ENCODE measurements at regions not wholly inside any gene's neighbourhood (a gene's known extent, or its start where the extent isn't known, plus 50 kb on each side); places are given as distances from the start of the nearest gene placed in this dataset.

- Histone ChIP-seq H3K79me1 (ENCODE audit: low read depth in 1 of 2, low read length in 2 of 2) (no peaks in the 10 kb centered on the region), H3K27ac (ENCODE audit: insufficient read depth, low read length) (no peak overlapping the region), H2BK20ac (ENCODE audit: low read depth, low read length) (no peak overlapping the region), H2AK5ac (ENCODE audit: low read depth, low read length) (no peak overlapping the region), H3K36me3 (ENCODE audit: control insufficient read depth, insufficient read depth, low read length) (no peaks in the 10 kb centered on the region), H3K23ac (ENCODE audit: low read depth, low read length) (no peak overlapping the region), H3K4ac (ENCODE audit: low read depth, low read length) (no peak overlapping the region), H3K18ac (ENCODE audit: low read depth, low read length) (no peak overlapping the region), H4K8ac (ENCODE audit: low read depth in 2 of 2, low read length in 2 of 2) (no peak overlapping the region), H4K20me1 (ENCODE audit: insufficient read depth, low read length) (no peaks in the 10 kb centered on the region), H4K91ac (ENCODE audit: insufficient read depth, low read depth, low read length) (no peak overlapping the region), H2BK5ac (ENCODE audit: low read depth, low read length, poor library complexity, severe bottlenecking) (no peak overlapping the region), H3K4me3 (ENCODE audit: insufficient read depth, low read depth, low read length) (no peak overlapping the region), H3K4me1 (ENCODE audit: control insufficient read depth, insufficient read depth, low read length) (no peaks in the 10 kb centered on the region), H2BK15ac (ENCODE audit: low read depth, low read length) (no peak overlapping the region), H2AK9ac (replicated peaks; ENCODE audit: low read depth, low read length, poor library complexity) (no peak overlapping the region), H3K9ac (ENCODE audit: low read depth, low read length) (no peak overlapping the region), H3K56ac (ENCODE audit: extremely low read depth, insufficient read depth, low read length) (no peak overlapping the region), H4K5ac (ENCODE audit: low read depth, low read length) (no peak overlapping the region), H3K9me1 (ENCODE audit: insufficient read depth, low read length) (no peaks in the 10 kb centered on the region), H2BK120ac (ENCODE audit: low read depth, low read length) (no peak overlapping the region), H3K27me3 (ENCODE audit: control insufficient read depth, insufficient read depth, low read length) (peaks cover 5% of the 10 kb centered on the region; the same call in 1 of the 2 replicates), H3K9me3 (ENCODE audit: control insufficient read depth, insufficient read depth, low read length) (no peaks in the 10 kb centered on the region), H2AFZ (replicated peaks; ENCODE audit: low read length, poor library complexity) (no peak overlapping the region), H3K14ac (replicated peaks; ENCODE audit: low read depth, low read length) (no peak overlapping the region), H3K4me2 (ENCODE audit: low read depth, low read length) (no peak overlapping the region)
- in situ Hi-C loops (cut with MboI; ENCODE audit: low sequenced_read_pairs) = no loop called here
- no peak for TF ChIP-seq MXI1 (IDR thresholded peaks at IDR 0.05; ENCODE audit: borderline replicate concordance, low read depth, low read length)
- TF ChIP-seq SMC3 (IDR thresholded peaks at IDR 0.05; ENCODE audit: low read depth, low read length) = peak; percentile 32
- peak; percentile 42 for TF ChIP-seq CTCF (conservative IDR thresholded peaks at IDR 0.05; ENCODE audit: low read depth, low read length)
- 0 out of 2 replicates have a peak, but pooled peaks have one; percentile 10 for TF ChIP-seq RAD21 (IDR thresholded peaks at IDR 0.05; ENCODE audit: low read length)
- TF ChIP-seq, protein P1, sequence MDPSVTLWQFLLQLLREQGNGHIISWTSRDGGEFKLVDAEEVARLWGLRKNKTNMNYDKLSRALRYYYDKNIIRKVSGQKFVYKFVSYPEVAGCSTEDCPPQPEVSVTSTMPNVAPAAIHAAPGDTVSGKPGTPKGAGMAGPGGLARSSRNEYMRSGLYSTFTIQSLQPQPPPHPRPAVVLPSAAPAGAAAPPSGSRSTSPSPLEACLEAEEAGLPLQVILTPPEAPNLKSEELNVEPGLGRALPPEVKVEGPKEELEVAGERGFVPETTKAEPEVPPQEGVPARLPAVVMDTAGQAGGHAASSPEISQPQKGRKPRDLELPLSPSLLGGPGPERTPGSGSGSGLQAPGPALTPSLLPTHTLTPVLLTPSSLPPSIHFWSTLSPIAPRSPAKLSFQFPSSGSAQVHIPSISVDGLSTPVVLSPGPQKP (IDR thresholded peaks at IDR 0.05; ENCODE audit: borderline replicate concordance, low read depth, low read length) = no peak
- no peak for TF ChIP-seq RFX5 (IDR thresholded peaks at IDR 0.05; ENCODE audit: low read depth, low read length)
- ATAC-seq (ENCODE audit: low read depth) = no peak
- dilution Hi-C loops (cut with HindIII; ENCODE audit: low sequenced_read_pairs, unreplicated experiment) = no loop called here
- CTCF ChIA-PET = interaction anchor here (0.7 kb wide), 1 partner anchor 605 kb away, joined by 3 read pairs; no protein-coding TSS in a partner anchor
- 62% methylated on average over 5 of the region's 8 CpGs; no CpG with 5 or more reads in 1 of the 2 experiments for WGBS, 2 experiments (ENCODE audit: extremely low coverage in 2 of 2, insufficient read length in 1 of 2)
- DNase-seq = peak; percentile 2
- no TSS peak for BruUV-seq (replicated peaks)
- intact Hi-C loops (cut with micrococcal nuclease) = no loop called here
- POLR2A ChIA-PET (ENCODE audit: unreplicated experiment) = no interaction called here
Observed at GRCh38 chrX:130994671-130995070, 63.5 kb upstream of the ARHGAP36 start.
